Mesenchymal stem cell (in vitro differentiated cells and primary cell): ENCODE measurements at regions not wholly inside any gene's neighbourhood (a gene's known extent, or its start where the extent isn't known, plus 50 kb on each side); places are given as distances from the start of the nearest gene placed in this dataset.

ENCODE experiments used
- DNase-seq: peaks from one replicate; pipeline ENCODE4 v3.0.0-alpha.2; 2013
- H2AFZ ChIP-seq: one replicate; pipeline ENCODE4 v1.6.1; 2013; ENCODE audit warnings: low read depth, mild to moderate bottlenecking, control low read depth, inconsistent platforms, low read length, moderate library complexity
- H2AK5ac ChIP-seq: 2 replicates; pipeline ENCODE4 v1.6.1; 2013; ENCODE audit warnings: low read length, moderate library complexity, mild to moderate bottlenecking, inconsistent platforms; ENCODE audit not compliant: severe bottlenecking
- H2BK120ac ChIP-seq: one replicate; pipeline ENCODE4 v1.6.1; 2013; ENCODE audit warnings: low read depth, mild to moderate bottlenecking, inconsistent platforms, low read length, moderate library complexity
- H2BK12ac ChIP-seq, 2 experiments: one replicate each; pipeline ENCODE4 v1.6.1; 2013; ENCODE audit warnings: inconsistent platforms in 2 of 2, low read length in 2 of 2, mild to moderate bottlenecking in 2 of 2, moderate library complexity in 2 of 2, control low read depth in 1 of 2
- H2BK15ac ChIP-seq: one replicate; pipeline ENCODE4 v1.6.1; 2013; ENCODE audit warnings: mild to moderate bottlenecking, low read depth, inconsistent platforms; ENCODE audit not compliant: poor library complexity, severe bottlenecking
- H2BK5ac ChIP-seq: 2 replicates; pipeline ENCODE4 v1.6.1; 2013; ENCODE audit warnings: low read depth, mild to moderate bottlenecking, low read length, control low read depth, inconsistent platforms; ENCODE audit not compliant: poor library complexity, severe bottlenecking
- H3K14ac ChIP-seq, 2 experiments: one replicate each; pipeline ENCODE4 v1.6.1; 2013; ENCODE audit warnings: inconsistent platforms in 2 of 2, low read length in 2 of 2, control low read depth in 1 of 2, mild to moderate bottlenecking in 1 of 2, moderate library complexity in 1 of 2
- H3K18ac ChIP-seq, 2 experiments: one replicate each; pipeline ENCODE4 v1.6.1; 2013; ENCODE audit warnings: inconsistent platforms in 2 of 2, low read length in 2 of 2, control low read depth in 1 of 2, low read depth in 1 of 2, mild to moderate bottlenecking in 1 of 2
- H3K23ac ChIP-seq, 2 experiments: one replicate each; pipeline ENCODE4 v1.6.1; 2013; ENCODE audit warnings: inconsistent platforms in 2 of 2, low read length in 2 of 2, mild to moderate bottlenecking in 2 of 2, moderate library complexity in 2 of 2, control low read depth in 1 of 2
- H3K27ac ChIP-seq: 2 replicates; pipeline ENCODE4 v1.5.1; 2013; ENCODE audit warnings: mild to moderate bottlenecking, moderate library complexity, low read length, control low read depth, inconsistent platforms; ENCODE audit not compliant: poor library complexity, severe bottlenecking
- H3K27me3 ChIP-seq, 2 experiments: 2 replicates each; pipeline versions ENCODE4 v1.6.1 to v1.7.0; 2013; ENCODE audit warnings: low read length in 2 of 2, mild to moderate bottlenecking in 2 of 2, moderate library complexity in 2 of 2, control low read depth in 1 of 2, inconsistent platforms in 1 of 2; ENCODE audit not compliant: control insufficient read depth in 1 of 2, insufficient read depth in 1 of 2
- H3K36me3 ChIP-seq, 2 experiments: 2 replicates each; pipeline versions ENCODE4 v1.6.1 to v1.7.0; 2013; ENCODE audit warnings: low read length in 2 of 2, control low read depth in 1 of 2, inconsistent platforms in 1 of 2, low read depth in 1 of 2, mild to moderate bottlenecking in 1 of 2; ENCODE audit not compliant: insufficient read depth in 2 of 2, control insufficient read depth in 1 of 2
- H3K4ac ChIP-seq, 2 experiments: one replicate each; pipeline ENCODE4 v1.6.1; 2013; ENCODE audit warnings: inconsistent platforms in 2 of 2, low read length in 2 of 2, mild to moderate bottlenecking in 2 of 2, moderate library complexity in 2 of 2, control low read depth in 1 of 2, low read depth in 1 of 2
- H3K4me1 ChIP-seq: 2 replicates; pipeline ENCODE4 v1.6.1; 2013; ENCODE audit warnings: low read depth, low read length, control low read depth; ENCODE audit not compliant: control insufficient read depth, insufficient read depth
- H3K4me2 ChIP-seq: 2 replicates; pipeline ENCODE4 v1.6.1; 2013; ENCODE audit warnings: low read length, mild to moderate bottlenecking, inconsistent platforms; ENCODE audit not compliant: poor library complexity, severe bottlenecking
- H3K4me3 ChIP-seq, 2 experiments: 2 replicates each; pipeline versions ENCODE4 v1.5.1 to v1.7.0; 2013; ENCODE audit warnings: low read length in 2 of 2, mild to moderate bottlenecking in 2 of 2, control low read depth in 1 of 2, low read depth in 1 of 2; ENCODE audit not compliant: insufficient read depth in 1 of 2
- H3K79me1 ChIP-seq: replicated peaks from 2 replicates; pipeline ENCODE4 v1.6.1; 2013; ENCODE audit warnings: mild to moderate bottlenecking, control low read depth, low read length, inconsistent platforms; ENCODE audit not compliant: poor library complexity, severe bottlenecking
- H3K9ac ChIP-seq: 2 replicates; pipeline ENCODE4 v1.7.0; 2013; ENCODE audit warnings: mild to moderate bottlenecking, low read length, moderate library complexity
- H3K9me3 ChIP-seq: 2 replicates; pipeline ENCODE4 v1.7.0; 2013; ENCODE audit warnings: mild to moderate bottlenecking, low read length; ENCODE audit not compliant: control insufficient read depth
- H4K8ac ChIP-seq: one replicate; pipeline ENCODE4 v1.6.1; 2013; ENCODE audit warnings: inconsistent platforms, mild to moderate bottlenecking, low read length, moderate library complexity
- H4K91ac ChIP-seq: one replicate; pipeline ENCODE4 v1.6.1; 2013; ENCODE audit warnings: mild to moderate bottlenecking, low read length, inconsistent platforms
- WGBS: methylation state at CpG from one replicate; pipeline ENCODE4 v1.1.7; 2013; ENCODE audit warnings: mixed read lengths; 5-methylcytosine and 5-hydroxymethylcytosine counted together

- H4K8ac ChIP-seq: no peak overlapping the region
- H2AK5ac ChIP-seq: no peak overlapping the region
- no peak overlapping the region for H3K4me2 ChIP-seq
- no peak overlapping the region for H2BK15ac ChIP-seq
- H3K4me1 ChIP-seq: peaks cover 2% of the 10 kb centered on the region
- no peak overlapping the region for H3K27ac ChIP-seq
- peaks cover 5% of the 10 kb centered on the region for H3K9me3 ChIP-seq
- no peak overlapping the region for H2BK5ac ChIP-seq
- H3K79me1 ChIP-seq: no peaks in the 10 kb centered on the region
- H3K9ac ChIP-seq: no peak overlapping the region
- no peak overlapping the region for H3K23ac ChIP-seq
- DNase-seq: no peak
- no peak overlapping the region for H2BK12ac ChIP-seq
- H3K27me3 ChIP-seq: peaks cover 8 to 18% of the 10 kb centered on the region in 2 experiments
- H2BK120ac ChIP-seq: no peak overlapping the region
- WGBS: 88% methylated on average over 1 of the region's 3 CpGs
- no peak overlapping the region for H3K18ac ChIP-seq
- no peak overlapping the region for H3K4ac ChIP-seq
- H3K14ac ChIP-seq: no peak overlapping the region
- no peak overlapping the region for H4K91ac ChIP-seq
- H3K4me3 ChIP-seq: no peak overlapping the region
- H2AFZ ChIP-seq: no peak overlapping the region
- no peaks in the 10 kb centered on the region for H3K36me3 ChIP-seq
Observed at GRCh38 chr10:47217113-47217512, 82.9 kb upstream of the GDF10 start.

DNA sequence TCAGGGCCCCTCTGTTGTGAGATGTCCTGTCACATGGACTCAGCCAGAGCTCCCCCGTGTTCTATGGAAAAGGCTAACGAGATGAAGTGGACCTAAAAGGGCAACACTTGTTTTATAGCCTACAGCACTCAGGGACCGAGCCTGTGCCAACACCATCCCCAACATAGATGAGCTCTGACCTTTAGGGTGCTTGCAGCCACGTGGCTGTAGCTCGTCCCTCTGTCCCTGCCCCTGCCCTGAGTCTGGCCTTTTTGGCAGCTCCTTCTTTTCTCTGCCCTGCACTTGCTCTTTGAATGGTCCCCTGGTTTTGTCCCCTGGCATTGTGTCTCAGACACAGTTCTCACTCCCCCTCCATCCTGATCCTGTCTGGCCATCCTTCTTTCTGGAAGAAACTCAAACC, 81.2 kb upstream of the GDF10 start:
- no peak overlapping the region for H2BK15ac ChIP-seq
- no peak overlapping the region for H4K91ac ChIP-seq
- H3K23ac ChIP-seq: no peak overlapping the region
- no peak overlapping the region for H3K9ac ChIP-seq
- H3K4me3 ChIP-seq: no peak overlapping the region
- no peak for DNase-seq
- no peak overlapping the region for H2AK5ac ChIP-seq
- H3K14ac ChIP-seq: no peak overlapping the region
- no peak overlapping the region for H3K27ac ChIP-seq
- no peak overlapping the region for H2BK120ac ChIP-seq
- no peak overlapping the region for H4K8ac ChIP-seq
- no peaks in the 10 kb centered on the region for H3K9me3 ChIP-seq
- no peaks in the 10 kb centered on the region for H3K36me3 ChIP-seq
- peaks cover 2% of the 10 kb centered on the region for H3K4me1 ChIP-seq
- H2BK12ac ChIP-seq: no peak overlapping the region
- H3K79me1 ChIP-seq: no peaks in the 10 kb centered on the region
- peaks cover 8 to 23% of the 10 kb centered on the region in 2 experiments for H3K27me3 ChIP-seq
- H2AFZ ChIP-seq: no peak overlapping the region
- WGBS: 39% methylated on average over 5 of the region's 5 CpGs
- H3K4me2 ChIP-seq: no peak overlapping the region
- H2BK5ac ChIP-seq: no peak overlapping the region
- H3K4ac ChIP-seq: no peak overlapping the region
- H3K18ac ChIP-seq: no peak overlapping the region

DNA sequence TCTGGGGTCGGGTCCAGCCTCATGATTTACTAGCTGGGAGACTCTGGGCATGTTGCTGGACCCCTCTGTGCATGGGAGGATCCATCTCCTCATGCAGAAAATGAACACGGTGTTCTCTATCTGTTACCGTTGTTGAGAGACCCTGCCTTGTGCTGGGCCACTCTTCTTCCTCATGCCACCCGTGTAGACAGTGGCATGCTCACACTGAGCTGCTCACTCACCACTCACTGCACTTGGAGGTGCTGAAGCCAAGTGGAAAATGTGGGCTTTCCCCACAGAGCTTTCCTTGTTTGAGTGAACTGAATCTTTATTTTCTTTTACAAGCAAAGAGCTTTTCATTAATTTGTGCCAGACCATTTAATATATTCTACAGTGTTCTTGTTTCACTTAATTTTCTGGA, 77.5 kb upstream of the GDF10 start:
- Histone ChIP-seq H3K27me3 (peaks cover 12 to 28% of the 10 kb centered on the region in 2 experiments), H2BK12ac (no peak overlapping the region), H3K4me2 (no peak overlapping the region), H3K18ac (no peak overlapping the region), H3K9me3 (no peaks in the 10 kb centered on the region), H2AFZ (no peak overlapping the region), H3K23ac (no peak overlapping the region), H3K36me3 (no peaks in the 10 kb centered on the region), H2BK5ac (no peak overlapping the region), H2BK120ac (no peak overlapping the region), H3K14ac (no peak overlapping the region), H3K4me3 (no peak overlapping the region), H3K4me1 (no peaks in the 10 kb centered on the region), H4K8ac (no peak overlapping the region), H3K4ac (no peak overlapping the region), H2BK15ac (no peak overlapping the region), H4K91ac (no peak overlapping the region), H2AK5ac (no peak overlapping the region), H3K9ac (no peak overlapping the region), H3K79me1 (no peaks in the 10 kb centered on the region), H3K27ac (no peak overlapping the region)
- DNase-seq: no peak
- 83% methylated on average over 4 of the region's 4 CpGs for WGBS

- no peak overlapping the region for H2AK5ac ChIP-seq
- H3K4me3 ChIP-seq: no peak overlapping the region
- no peak overlapping the region for H3K27ac ChIP-seq
- no peaks in the 10 kb centered on the region for H3K79me1 ChIP-seq
- H4K91ac ChIP-seq: no peak overlapping the region
- H3K4me2 ChIP-seq: no peak overlapping the region
- peaks cover 2% of the 10 kb centered on the region for H3K9me3 ChIP-seq
- H3K36me3 ChIP-seq: no peaks in the 10 kb centered on the region
- no peak overlapping the region for H3K9ac ChIP-seq
- H4K8ac ChIP-seq: no peak overlapping the region
- WGBS: 47% methylated on average over 1 of the region's 1 CpG
- H3K4me1 ChIP-seq: no peaks in the 10 kb centered on the region
- H3K18ac ChIP-seq: no peak overlapping the region
- no peak overlapping the region for H2BK15ac ChIP-seq
- peaks cover 12 to 32% of the 10 kb centered on the region in 2 experiments for H3K27me3 ChIP-seq
- no peak overlapping the region for H3K23ac ChIP-seq
- no peak overlapping the region for H3K14ac ChIP-seq
- no peak overlapping the region for H2BK5ac ChIP-seq
- H3K4ac ChIP-seq: no peak overlapping the region
- no peak overlapping the region for H2BK120ac ChIP-seq
- H2BK12ac ChIP-seq: no peak overlapping the region
- H2AFZ ChIP-seq: no peak overlapping the region
- no peak for DNase-seq
Observed at GRCh38 chr10:47223236-47223635, 76.8 kb upstream of the GDF10 start.
